CD4-positive, alpha-beta T cell (primary cell): ENCODE measurements at regions not wholly inside any gene's neighbourhood (a gene's known extent, or its start where the extent isn't known, plus 50 kb on each side); places are given as distances from the start of the nearest gene placed in this dataset.

ENCODE experiments used
- ATAC-seq: fragments of 200-7000 bp; cut with Tn5 transposase; one replicate; pipeline ENCODE4 v1.10.0; 2022; ENCODE audit warnings: mild to moderate bottlenecking; ENCODE audit not compliant: poor library complexity
- CTCF ChIA-PET: fragments of 350-600 bp; sonication (Branson Sonifier 250); formaldehyde crosslinking; loops from one replicate; lab custom pipeline; 2021; ENCODE audit warnings: antibody characterized with exemption, inconsistent platforms; lab: Charles Lee
- POLR2A ChIA-PET: fragments of 350-600 bp; sonication (Branson Sonifier 250); formaldehyde crosslinking; loops from one replicate; lab custom pipeline; 2021; ENCODE audit warnings: antibody characterized with exemption, inconsistent platforms; lab: Charles Lee
- DNase-seq, 14 experiments: peaks; one replicate each; pipeline ENCODE4 v3.0.0-alpha.2; 2013 to 2020; ENCODE audit warnings: mixed read lengths in 2 of 14
- H3K27ac ChIP-seq, 2 donors: one replicate each; pipeline versions ENCODE4 v1.5.1 to v1.7.0; 2013; ENCODE audit warnings: low read length in 2 of 2, low read depth in 1 of 2, mild to moderate bottlenecking in 1 of 2
- H3K27me3 ChIP-seq, 2 experiments: 1 replicate in 1 of 2; 2 replicates in 1 of 2; pipeline versions ENCODE4 v1.6.1 to v1.7.0; 2013; ENCODE audit warnings: low read length in 2 of 2, control low read depth in 1 of 2, mild to moderate bottlenecking in 1 of 2, moderate library complexity in 1 of 2; ENCODE audit not compliant: insufficient read depth in 2 of 2, control insufficient read depth in 1 of 2
- H3K36me3 ChIP-seq: one replicate; pipeline ENCODE4 v1.6.1; 2013; ENCODE audit warnings: low read length, control low read depth; ENCODE audit not compliant: insufficient read depth
- H3K4me1 ChIP-seq: one replicate; pipeline ENCODE4 v1.6.1; 2013; ENCODE audit warnings: low read length, control low read depth; ENCODE audit not compliant: insufficient read depth
- H3K4me3 ChIP-seq: one replicate; pipeline ENCODE4 v1.5.1; 2013; ENCODE audit warnings: mild to moderate bottlenecking, low read length, moderate library complexity
- H3K9me3 ChIP-seq, 2 experiments: 1 replicate in 1 of 2; 2 replicates in 1 of 2; pipeline versions ENCODE4 v1.6.1 to v1.7.0; 2013; ENCODE audit warnings: low read length in 2 of 2, mild to moderate bottlenecking in 2 of 2, control low read depth in 1 of 2, moderate library complexity in 1 of 2; ENCODE audit not compliant: control insufficient read depth in 1 of 2, insufficient read depth in 1 of 2
- H3K27ac Mint-ChIP-seq: one replicate; pipeline ENCODE4 v1.8.0; 2020; ENCODE audit warnings: mixed read lengths
- H3K27me3 Mint-ChIP-seq: one replicate; pipeline ENCODE4 v1.8.0; 2021; ENCODE audit warnings: mixed read lengths
- H3K36me3 Mint-ChIP-seq: one replicate; pipeline ENCODE4 v1.8.0; 2021; ENCODE audit warnings: low read depth, mixed read lengths
- H3K4me1 Mint-ChIP-seq: one replicate; pipeline ENCODE4 v1.8.0; 2021; ENCODE audit warnings: low read depth, mixed read lengths
- H3K4me3 Mint-ChIP-seq: one replicate; pipeline ENCODE4 v1.8.0; 2020; ENCODE audit warnings: mild to moderate bottlenecking, mixed read lengths
- H3K9me3 Mint-ChIP-seq: one replicate; pipeline ENCODE4 v1.8.0; 2020; ENCODE audit warnings: mixed read lengths
- intact Hi-C, 2 experiments: fragments of 100-400 bp; cut with DNase I in 1 of 2; cut with micrococcal nuclease in 1 of 2; formaldehyde crosslinking; loops; one replicate each; pipeline versions ENCODE4 v1.15.1 to v1.9.0; 2023 to 2025; cut with DNase I, micrococcal nuclease
- TF ChIP-seq, protein P1 (sequence below): fragments of 200-600 bp; IDR thresholded peaks from one replicate; pipeline ENCODE4 v1.8.0; 2022; ENCODE audit warnings: antibody characterized with exemption, mild to moderate bottlenecking

DNA sequence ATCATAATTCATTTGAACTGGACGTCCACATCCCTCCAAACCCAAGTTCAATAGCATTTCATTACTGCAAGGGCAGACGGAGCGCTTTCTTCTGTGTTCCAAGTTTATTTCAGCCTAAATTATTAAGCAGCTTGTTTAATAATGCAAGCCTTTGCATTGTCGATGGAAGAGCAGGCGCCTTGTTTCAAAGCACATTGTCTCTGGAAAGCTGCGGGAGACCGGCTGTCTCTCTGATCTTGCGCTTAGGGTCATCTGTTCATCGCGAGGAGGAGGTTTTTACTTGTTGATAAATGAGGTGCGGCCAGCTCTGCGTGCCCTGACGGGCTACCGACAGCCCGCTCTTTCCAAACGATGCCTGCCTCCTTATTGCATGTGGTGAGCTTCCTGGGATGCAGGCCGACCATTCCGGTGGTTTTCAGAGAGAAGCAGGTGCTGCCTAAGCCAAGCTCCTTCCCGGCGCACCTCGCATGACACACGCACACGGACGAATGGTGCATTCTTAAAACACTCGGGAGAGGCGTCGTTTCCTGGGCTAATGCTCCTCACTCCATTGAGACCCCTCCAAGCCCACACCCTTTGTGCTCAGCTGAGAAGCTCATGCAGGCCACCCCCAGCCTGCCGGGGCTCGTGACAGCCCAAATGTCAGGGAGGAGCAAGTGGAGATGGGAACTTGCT is 456.9 kb downstream of the BRD1 start:
- DNase-seq: peak in 2 of 14 experiments; percentile 3 to 12
- POLR2A ChIA-PET: no interaction called here
- no peak overlapping the region for H3K4me3 Mint-ChIP-seq

DNA sequence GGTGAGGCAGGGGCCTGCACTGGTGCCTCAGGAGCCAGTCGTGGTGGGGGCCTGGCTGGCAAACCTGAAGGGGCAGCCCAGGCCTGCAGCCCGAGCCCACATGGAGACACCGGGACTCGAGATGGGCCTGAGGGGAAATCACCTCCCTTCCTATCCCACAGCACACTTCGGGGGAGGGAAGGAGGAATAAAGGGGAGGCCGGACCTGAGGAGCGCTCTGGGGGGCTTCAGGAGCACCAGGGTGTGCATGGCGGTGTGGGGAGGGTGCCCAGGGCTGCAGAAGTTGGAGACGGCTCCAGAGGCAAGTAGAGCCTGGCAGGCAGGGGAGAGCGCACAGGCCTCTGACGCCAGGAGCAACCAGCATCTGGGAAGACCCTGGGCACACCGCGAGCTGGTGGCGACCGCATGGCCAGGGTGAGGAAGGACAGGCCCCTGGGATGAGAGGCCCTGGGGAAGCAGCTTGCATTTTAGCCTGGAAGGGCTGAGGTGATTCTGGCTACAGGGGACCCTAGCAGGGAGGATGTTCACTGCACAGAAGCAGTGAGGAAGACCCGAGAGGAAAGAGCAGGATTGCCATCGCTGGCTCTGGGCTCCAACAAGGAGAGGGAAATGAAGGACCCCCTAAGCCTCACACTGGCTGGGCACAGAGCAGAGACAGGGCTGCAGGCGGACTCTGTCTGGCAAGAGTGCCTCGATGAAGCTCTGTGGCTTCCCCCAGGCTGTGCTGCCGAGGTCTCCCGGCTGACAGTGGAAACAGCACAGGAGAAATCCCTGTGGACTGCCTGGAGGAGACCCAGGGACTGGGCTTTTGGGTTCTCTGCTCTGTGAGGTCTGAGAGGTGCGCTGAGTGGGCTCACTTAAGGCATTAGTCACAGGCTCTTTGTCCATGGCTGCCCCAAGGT is 457.7 kb downstream of the BRD1 start:
- TF ChIP-seq, protein P1, sequence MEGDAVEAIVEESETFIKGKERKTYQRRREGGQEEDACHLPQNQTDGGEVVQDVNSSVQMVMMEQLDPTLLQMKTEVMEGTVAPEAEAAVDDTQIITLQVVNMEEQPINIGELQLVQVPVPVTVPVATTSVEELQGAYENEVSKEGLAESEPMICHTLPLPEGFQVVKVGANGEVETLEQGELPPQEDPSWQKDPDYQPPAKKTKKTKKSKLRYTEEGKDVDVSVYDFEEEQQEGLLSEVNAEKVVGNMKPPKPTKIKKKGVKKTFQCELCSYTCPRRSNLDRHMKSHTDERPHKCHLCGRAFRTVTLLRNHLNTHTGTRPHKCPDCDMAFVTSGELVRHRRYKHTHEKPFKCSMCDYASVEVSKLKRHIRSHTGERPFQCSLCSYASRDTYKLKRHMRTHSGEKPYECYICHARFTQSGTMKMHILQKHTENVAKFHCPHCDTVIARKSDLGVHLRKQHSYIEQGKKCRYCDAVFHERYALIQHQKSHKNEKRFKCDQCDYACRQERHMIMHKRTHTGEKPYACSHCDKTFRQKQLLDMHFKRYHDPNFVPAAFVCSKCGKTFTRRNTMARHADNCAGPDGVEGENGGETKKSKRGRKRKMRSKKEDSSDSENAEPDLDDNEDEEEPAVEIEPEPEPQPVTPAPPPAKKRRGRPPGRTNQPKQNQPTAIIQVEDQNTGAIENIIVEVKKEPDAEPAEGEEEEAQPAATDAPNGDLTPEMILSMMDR: no peak

More for the DNA sequence above, 456.9 kb downstream of the BRD1 start:
- TF ChIP-seq, protein P1: no peak
- intact Hi-C loops: no loop called here
- H3K27me3 ChIP-seq: no peaks in the 10 kb centered on the region
- H3K9me3 Mint-ChIP-seq: no peaks in the 10 kb centered on the region
- CTCF ChIA-PET: no interaction called here
- H3K27ac Mint-ChIP-seq: no peak overlapping the region
- no peak for ATAC-seq
- peaks cover 0 to 3% of the 10 kb centered on the region in 2 experiments for H3K9me3 ChIP-seq
- no peaks in the 10 kb centered on the region for H3K36me3 ChIP-seq
- H3K27ac ChIP-seq: no peak overlapping the region
- H3K36me3 Mint-ChIP-seq: no peaks in the 10 kb centered on the region
- no peaks in the 10 kb centered on the region for H3K4me1 ChIP-seq
- H3K4me3 ChIP-seq: no peak overlapping the region
- H3K4me1 Mint-ChIP-seq: no peaks in the 10 kb centered on the region
- H3K27me3 Mint-ChIP-seq: peaks cover 8% of the 10 kb centered on the region

DNA sequence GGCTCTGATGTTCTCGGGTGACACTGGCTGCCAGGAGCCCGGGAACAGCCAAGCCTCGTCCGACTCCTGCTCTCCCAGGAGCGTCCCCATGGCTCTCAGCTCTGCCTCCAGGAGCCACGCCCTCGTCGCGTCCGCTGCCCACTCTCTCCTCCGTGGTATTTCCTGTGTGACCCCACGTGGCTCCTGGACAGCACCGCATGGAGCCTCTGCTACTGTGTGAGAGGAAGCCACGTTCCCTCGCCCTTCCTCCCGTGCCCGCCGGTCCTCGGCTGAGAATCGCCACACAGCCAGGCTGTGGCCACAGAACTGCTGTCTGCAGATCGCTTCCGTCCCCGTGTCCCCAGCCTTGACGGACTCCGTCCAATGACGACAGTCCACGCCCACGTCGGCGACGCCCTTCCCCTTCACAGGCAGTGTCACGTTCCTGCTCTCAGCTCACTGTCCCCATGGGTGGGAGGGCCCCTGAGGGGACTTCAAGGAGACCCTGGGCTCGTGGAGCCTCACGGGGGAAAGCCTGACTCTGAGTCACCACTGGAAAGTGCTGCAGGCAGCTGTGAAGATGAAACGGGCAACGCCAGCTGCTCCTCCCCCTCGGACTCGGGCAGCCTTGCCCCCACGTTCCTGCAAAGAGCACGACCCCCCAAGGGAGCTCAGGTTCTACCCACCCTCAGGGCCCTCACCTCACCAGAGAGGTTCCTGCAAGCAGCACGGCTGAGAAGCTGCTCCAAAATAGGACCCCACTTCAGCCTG is 458.5 kb downstream of the BRD1 start:
- Histone ChIP-seq H3K27me3 (no peaks in the 10 kb centered on the region), H3K27ac (no peak overlapping the region), H3K36me3 (no peaks in the 10 kb centered on the region), H3K4me3 (no peak overlapping the region), H3K9me3 (peaks cover 0 to 3% of the 10 kb centered on the region in 2 experiments), H3K4me1 (no peaks in the 10 kb centered on the region)
- no peaks in the 10 kb centered on the region for H3K36me3 Mint-ChIP-seq
- ATAC-seq: no peak
- no peaks in the 10 kb centered on the region for H3K4me1 Mint-ChIP-seq
- H3K4me3 Mint-ChIP-seq: no peak overlapping the region
- intact Hi-C loops: no loop called here
- peak in 1 of 14 experiments; percentile 23 for DNase-seq
- H3K27me3 Mint-ChIP-seq: peaks cover 14% of the 10 kb centered on the region
- POLR2A ChIA-PET: no interaction called here
- no peaks in the 10 kb centered on the region for H3K9me3 Mint-ChIP-seq
- CTCF ChIA-PET: no interaction called here
- TF ChIP-seq, protein P1: no peak
- no peak overlapping the region for H3K27ac Mint-ChIP-seq

More for the DNA sequence above, 457.7 kb downstream of the BRD1 start:
- DNase-seq (peak in 2 of 14 experiments; percentile 1 to 17), ATAC-seq (no peak)
- H3K4me3 Mint-ChIP-seq: no peak overlapping the region
- peaks cover 14% of the 10 kb centered on the region for H3K27me3 Mint-ChIP-seq
- no peak overlapping the region for H3K4me3 ChIP-seq
- intact Hi-C loops: no loop called here
- H3K4me1 ChIP-seq: no peaks in the 10 kb centered on the region
- H3K27ac ChIP-seq: no peak overlapping the region
- H3K27me3 ChIP-seq: no peaks in the 10 kb centered on the region
- no peaks in the 10 kb centered on the region for H3K36me3 Mint-ChIP-seq
- ChIA-PET CTCF (no interaction called here), POLR2A (no interaction called here)
- H3K9me3 Mint-ChIP-seq: no peaks in the 10 kb centered on the region
- H3K9me3 ChIP-seq: peaks cover 0 to 3% of the 10 kb centered on the region in 2 experiments
- no peak overlapping the region for H3K27ac Mint-ChIP-seq
- H3K36me3 ChIP-seq: no peaks in the 10 kb centered on the region
- H3K4me1 Mint-ChIP-seq: no peaks in the 10 kb centered on the region
